22Rv1 (cell line): ENCODE measurements at regions not wholly inside any gene's neighbourhood (a gene's known extent, or its start where the extent isn't known, plus 50 kb on each side); places are given as distances from the start of the nearest gene placed in this dataset.

Experiments
- H3K27ac ChIP-seq: fragments of 450-650 bp; 2 replicates; pipeline ENCODE4 v1.5.1; 2017
- ZFX ChIP-seq: fragments of 450-650 bp; IDR thresholded peaks from 2 replicates; pipeline ENCODE4 v1.6.1; 2017; ENCODE audit warnings: antibody characterized with exemption, borderline replicate concordance
- TF ChIP-seq, protein P1 (sequence below): fragments of 450-650 bp; IDR thresholded peaks from 2 replicates; pipeline ENCODE4 v1.5.1; 2017; ENCODE audit warnings: mild to moderate bottlenecking

- no peak overlapping the region for H3K27ac ChIP-seq
- TF ChIP-seq ZFX, result no peak
- TF ChIP-seq, protein P1, sequence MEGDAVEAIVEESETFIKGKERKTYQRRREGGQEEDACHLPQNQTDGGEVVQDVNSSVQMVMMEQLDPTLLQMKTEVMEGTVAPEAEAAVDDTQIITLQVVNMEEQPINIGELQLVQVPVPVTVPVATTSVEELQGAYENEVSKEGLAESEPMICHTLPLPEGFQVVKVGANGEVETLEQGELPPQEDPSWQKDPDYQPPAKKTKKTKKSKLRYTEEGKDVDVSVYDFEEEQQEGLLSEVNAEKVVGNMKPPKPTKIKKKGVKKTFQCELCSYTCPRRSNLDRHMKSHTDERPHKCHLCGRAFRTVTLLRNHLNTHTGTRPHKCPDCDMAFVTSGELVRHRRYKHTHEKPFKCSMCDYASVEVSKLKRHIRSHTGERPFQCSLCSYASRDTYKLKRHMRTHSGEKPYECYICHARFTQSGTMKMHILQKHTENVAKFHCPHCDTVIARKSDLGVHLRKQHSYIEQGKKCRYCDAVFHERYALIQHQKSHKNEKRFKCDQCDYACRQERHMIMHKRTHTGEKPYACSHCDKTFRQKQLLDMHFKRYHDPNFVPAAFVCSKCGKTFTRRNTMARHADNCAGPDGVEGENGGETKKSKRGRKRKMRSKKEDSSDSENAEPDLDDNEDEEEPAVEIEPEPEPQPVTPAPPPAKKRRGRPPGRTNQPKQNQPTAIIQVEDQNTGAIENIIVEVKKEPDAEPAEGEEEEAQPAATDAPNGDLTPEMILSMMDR, result no peak
These were observed 648.7 kb downstream of the KCNA4 start for GRCh38 chr11:29368126-29368525.

DNA sequence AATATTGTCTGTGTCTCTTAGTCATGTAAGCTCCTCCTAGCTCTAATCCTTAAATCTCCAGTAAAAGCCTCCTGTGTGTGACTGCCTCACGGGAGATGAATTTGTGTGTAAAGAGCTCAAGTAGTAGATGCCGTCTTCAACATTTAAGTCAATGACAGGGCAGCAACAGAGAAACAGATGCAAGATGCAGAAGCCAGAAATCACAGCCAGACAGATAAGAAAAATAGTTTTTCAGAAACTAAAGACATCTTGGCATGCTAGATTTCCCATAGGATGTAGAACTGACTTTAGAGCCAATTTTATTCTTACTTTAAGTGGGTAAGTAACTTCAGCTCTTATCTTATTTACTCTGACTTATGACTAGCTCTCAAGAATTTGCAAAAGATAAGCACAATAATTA lies 652.8 kb downstream of the KCNA4 start:
- no peak overlapping the region for H3K27ac ChIP-seq
- TF ChIP-seq ZFX, result no peak
- TF ChIP-seq, protein P1, result no peak

DNA sequence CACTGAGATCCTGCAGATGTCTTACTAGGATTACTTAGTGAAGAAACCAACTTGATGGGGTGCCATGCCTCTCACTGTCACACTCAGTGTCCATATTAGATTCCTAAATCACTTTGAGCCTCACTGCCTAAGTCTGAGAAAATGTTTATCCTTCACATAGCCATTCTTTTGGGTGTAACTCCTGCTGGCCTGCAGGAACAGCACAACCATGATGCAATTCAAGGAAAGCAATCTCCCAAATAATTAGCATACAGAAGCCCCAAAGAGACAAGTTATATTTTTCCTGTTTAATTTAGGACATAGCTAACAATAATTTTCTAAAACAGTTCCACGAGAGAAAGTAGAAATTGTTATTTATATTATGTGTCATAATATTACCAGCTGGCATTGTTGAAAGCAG lies 655.5 kb downstream of the KCNA4 start:
- no peak overlapping the region for H3K27ac ChIP-seq
- TF ChIP-seq ZFX, result no peak

DNA sequence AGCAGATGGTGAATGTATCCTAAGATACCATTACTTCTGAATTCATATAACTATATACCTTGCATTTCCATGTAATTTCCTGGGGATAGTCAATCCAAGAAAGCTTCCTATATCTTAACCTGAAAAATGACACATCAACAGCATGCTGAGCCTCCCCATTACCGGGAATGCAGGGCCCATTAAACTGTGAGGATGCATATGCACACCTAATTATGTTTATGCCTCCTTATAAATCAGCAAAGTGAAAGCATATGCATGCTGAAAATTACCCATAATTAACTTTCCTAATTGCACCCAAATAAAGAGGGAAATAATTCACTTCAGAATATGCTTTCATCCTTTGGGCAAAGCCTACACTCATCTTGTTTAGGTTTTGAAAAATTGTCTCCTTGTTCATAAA lies 663.0 kb downstream of the KCNA4 start:
- H3K27ac ChIP-seq, result no peak overlapping the region
- no peak for TF ChIP-seq ZFX
- TF ChIP-seq, protein P1, result no peak

GRCh38 chr11:29352273-29352795 lies 664.5 kb downstream of the KCNA4 start:
- TF ChIP-seq, protein P1, result no peak
- no peak for TF ChIP-seq ZFX
- H3K27ac ChIP-seq, result no peak overlapping the region

DNA sequence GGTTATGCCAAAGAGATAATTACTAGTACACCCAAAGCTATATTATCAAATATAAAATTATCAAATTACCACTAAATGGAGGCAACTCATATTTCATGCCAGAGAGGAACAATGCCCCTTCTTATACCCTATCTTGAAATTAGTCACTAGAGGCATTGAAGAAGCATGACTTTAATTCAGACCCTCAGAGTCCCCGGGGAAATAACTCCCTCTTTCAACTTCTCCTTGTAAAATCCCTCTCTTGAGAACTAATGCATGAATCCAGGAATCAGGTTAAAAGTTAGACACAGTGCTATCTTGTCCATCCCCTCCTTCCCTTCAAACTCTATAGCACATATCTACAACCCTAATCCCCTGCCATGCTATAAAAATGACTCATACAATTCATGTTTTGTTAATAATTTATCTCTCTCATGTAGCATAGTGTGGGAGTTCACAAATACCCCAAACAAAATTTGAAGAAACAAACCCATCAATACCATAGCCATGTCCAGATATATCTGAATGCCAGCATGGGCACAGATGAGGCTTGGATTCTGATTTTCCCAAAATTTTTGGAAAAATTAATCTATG lies 665.4 kb downstream of the KCNA4 start:
- no peak overlapping the region for H3K27ac ChIP-seq
- TF ChIP-seq, protein P1, result no peak
- TF ChIP-seq ZFX, result no peak

- no peak overlapping the region for H3K27ac ChIP-seq
These were observed 673.1 kb downstream of the KCNA4 start for GRCh38 chr11:29343465-29344333.

More at GRCh38 chr11:29343465-29344333, 673.1 kb downstream of the KCNA4 start:
- TF ChIP-seq, protein P1, result peak; percentile 98
- TF ChIP-seq ZFX, result no peak
